ENCODE measurements at regions not wholly inside any gene's neighbourhood (a gene's known extent, or its start where the extent isn't known, plus 50 kb on each side); places are given as distances from the start of the nearest gene placed in this dataset.

DNA sequence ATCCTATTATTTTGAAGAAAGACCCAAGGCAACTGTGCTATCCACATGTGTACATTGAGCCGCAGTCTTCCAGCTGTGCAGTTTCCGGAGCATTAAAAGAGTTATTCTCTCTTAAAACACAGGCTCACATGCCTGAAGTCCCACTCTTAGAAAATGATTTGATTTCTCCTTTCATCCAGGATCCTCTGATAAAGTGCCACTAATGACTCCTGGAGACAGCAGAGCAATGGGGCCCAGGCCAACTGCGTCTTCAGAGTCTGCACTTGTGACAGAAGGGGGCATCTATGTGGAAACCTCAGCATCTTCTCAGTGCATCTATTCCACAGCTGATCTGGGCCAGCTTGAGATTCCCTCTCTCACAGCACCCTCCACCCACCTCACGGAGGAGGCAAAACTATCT, 482.1 kb upstream of the AKR1E2 start:
- no peaks in the 10 kb centered on the region for H3K36me3 Mint-ChIP-seq (ENCODE audit: low read depth, unreplicated experiment)
- FAIRE-seq = no peak
- peak overlapping the region; percentile 72 for H3K9ac ChIP-seq (ENCODE audit: low read length)
- no peaks in the 10 kb centered on the region for H3K79me2 ChIP-seq (ENCODE audit: insufficient read depth, low read length)
- no peaks in the 10 kb centered on the region for H3K9me3 ChIP-seq (ENCODE audit: insufficient read depth, low read depth, low read length)
- H3K4me3 ChIP-seq (ENCODE audit: insufficient read depth, low read depth, low read length) = no peak overlapping the region
- no peaks in the 10 kb centered on the region for H4K20me1 ChIP-seq (ENCODE audit: insufficient read depth, low read length)
- H3K4me3 Mint-ChIP-seq (ENCODE audit: unreplicated experiment) = peak overlapping the region; percentile 15
- H3K9me3 Mint-ChIP-seq (ENCODE audit: unreplicated experiment) = no peaks in the 10 kb centered on the region
- peak; percentile 4 for DNase-seq (ENCODE audit: low read depth)
- H3K4me1 Mint-ChIP-seq (ENCODE audit: low read depth, unreplicated experiment) = peaks cover 30% of the 10 kb centered on the region
- peak overlapping the region; percentile 97 for H3K27ac Mint-ChIP-seq (ENCODE audit: unreplicated experiment)
- TF ChIP-seq, protein P1, sequence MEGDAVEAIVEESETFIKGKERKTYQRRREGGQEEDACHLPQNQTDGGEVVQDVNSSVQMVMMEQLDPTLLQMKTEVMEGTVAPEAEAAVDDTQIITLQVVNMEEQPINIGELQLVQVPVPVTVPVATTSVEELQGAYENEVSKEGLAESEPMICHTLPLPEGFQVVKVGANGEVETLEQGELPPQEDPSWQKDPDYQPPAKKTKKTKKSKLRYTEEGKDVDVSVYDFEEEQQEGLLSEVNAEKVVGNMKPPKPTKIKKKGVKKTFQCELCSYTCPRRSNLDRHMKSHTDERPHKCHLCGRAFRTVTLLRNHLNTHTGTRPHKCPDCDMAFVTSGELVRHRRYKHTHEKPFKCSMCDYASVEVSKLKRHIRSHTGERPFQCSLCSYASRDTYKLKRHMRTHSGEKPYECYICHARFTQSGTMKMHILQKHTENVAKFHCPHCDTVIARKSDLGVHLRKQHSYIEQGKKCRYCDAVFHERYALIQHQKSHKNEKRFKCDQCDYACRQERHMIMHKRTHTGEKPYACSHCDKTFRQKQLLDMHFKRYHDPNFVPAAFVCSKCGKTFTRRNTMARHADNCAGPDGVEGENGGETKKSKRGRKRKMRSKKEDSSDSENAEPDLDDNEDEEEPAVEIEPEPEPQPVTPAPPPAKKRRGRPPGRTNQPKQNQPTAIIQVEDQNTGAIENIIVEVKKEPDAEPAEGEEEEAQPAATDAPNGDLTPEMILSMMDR (IDR thresholded peaks at IDR 0.05; ENCODE audit: insufficient read depth, low read depth, low read length) = no peak
- TF ChIP-seq EZH2 (IDR thresholded peaks at IDR 0.05; ENCODE audit: insufficient read depth, low read length) = no peak
- peaks cover 15% of the 10 kb centered on the region for H3K4me1 ChIP-seq (ENCODE audit: insufficient read depth, low read length)
- H3K27me3 ChIP-seq (ENCODE audit: insufficient read depth, low read length) = no peaks in the 10 kb centered on the region
- peak overlapping the region; percentile 19 for H2AFZ ChIP-seq (ENCODE audit: low read depth, low read length)
- H3K36me3 ChIP-seq (ENCODE audit: insufficient read depth, low read length) = no peaks in the 10 kb centered on the region
- H3K4me2 ChIP-seq (ENCODE audit: low read length) = peak overlapping the region; percentile 62
- no peaks in the 10 kb centered on the region for H3K27me3 Mint-ChIP-seq (ENCODE audit: low read depth, unreplicated experiment)
- H3K27ac ChIP-seq (ENCODE audit: low read depth, low read length) = peak overlapping the region; percentile 84

DNA sequence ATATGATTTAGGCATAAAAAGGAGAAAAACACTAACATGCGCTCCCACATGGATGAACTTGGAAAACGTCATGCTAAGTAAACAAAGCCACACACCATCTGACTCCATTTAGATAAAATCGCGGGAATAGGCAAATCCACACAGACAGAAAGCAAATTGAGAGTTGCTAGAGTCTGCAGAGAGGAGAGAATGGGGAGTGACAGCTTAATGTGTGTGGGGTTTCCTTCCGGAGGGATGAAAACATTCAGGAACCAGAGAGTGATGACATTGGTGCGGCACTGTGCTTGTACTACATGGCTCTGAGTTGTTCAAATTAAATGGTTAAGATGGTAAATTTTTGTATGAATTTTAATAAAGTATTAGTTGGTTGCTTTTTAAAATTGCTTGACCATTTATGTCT, 482.9 kb upstream of the AKR1E2 start:
- DNase-seq (ENCODE audit: low read depth) = no peak
- Histone ChIP-seq H3K36me3 (ENCODE audit: insufficient read depth, low read length) (no peaks in the 10 kb centered on the region), H3K27me3 (ENCODE audit: insufficient read depth, low read length) (no peaks in the 10 kb centered on the region), H3K4me2 (ENCODE audit: low read length) (no peak overlapping the region), H3K9ac (ENCODE audit: low read length) (no peak overlapping the region), H3K4me1 (ENCODE audit: insufficient read depth, low read length) (peaks cover 15% of the 10 kb centered on the region), H4K20me1 (ENCODE audit: insufficient read depth, low read length) (no peaks in the 10 kb centered on the region), H3K9me3 (ENCODE audit: insufficient read depth, low read depth, low read length) (no peaks in the 10 kb centered on the region), H2AFZ (ENCODE audit: low read depth, low read length) (no peak overlapping the region), H3K4me3 (ENCODE audit: insufficient read depth, low read depth, low read length) (no peak overlapping the region), H3K27ac (ENCODE audit: low read depth, low read length) (no peak overlapping the region), H3K79me2 (ENCODE audit: insufficient read depth, low read length) (no peaks in the 10 kb centered on the region)
- H3K4me3 Mint-ChIP-seq (ENCODE audit: unreplicated experiment) = no peak overlapping the region
- H3K27me3 Mint-ChIP-seq (ENCODE audit: low read depth, unreplicated experiment) = no peaks in the 10 kb centered on the region
- H3K36me3 Mint-ChIP-seq (ENCODE audit: low read depth, unreplicated experiment) = no peaks in the 10 kb centered on the region
- no peak for FAIRE-seq
- peak overlapping the region; percentile 34 for H3K27ac Mint-ChIP-seq (ENCODE audit: unreplicated experiment)
- H3K9me3 Mint-ChIP-seq (ENCODE audit: unreplicated experiment) = no peaks in the 10 kb centered on the region
- H3K4me1 Mint-ChIP-seq (ENCODE audit: low read depth, unreplicated experiment) = peaks cover 30% of the 10 kb centered on the region
- TF ChIP-seq, protein P1 (IDR thresholded peaks at IDR 0.05; ENCODE audit: insufficient read depth, low read depth, low read length) = no peak

DNA sequence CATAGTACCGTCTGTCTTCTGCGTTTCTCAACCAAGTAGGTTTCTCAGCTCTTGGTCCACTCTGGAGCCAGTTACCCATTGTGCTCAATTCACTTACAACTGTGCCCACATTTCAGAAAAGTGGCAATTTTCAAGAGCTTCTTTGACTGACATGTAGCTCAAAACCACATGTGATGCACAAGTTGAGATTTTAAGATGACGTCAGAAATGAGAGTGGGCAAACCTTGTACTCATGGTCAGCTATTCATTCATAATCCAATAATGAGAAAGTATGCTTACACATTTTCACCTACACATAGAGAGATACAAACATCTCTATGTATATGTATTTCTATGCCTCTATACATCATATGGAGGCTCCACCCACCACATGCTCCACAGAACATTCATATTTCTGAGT, 487.2 kb upstream of the AKR1E2 start:
- FAIRE-seq = no peak
- peaks cover 8% of the 10 kb centered on the region for H3K4me1 Mint-ChIP-seq (ENCODE audit: low read depth, unreplicated experiment)

More for the DNA sequence above, 487.2 kb upstream of the AKR1E2 start:
- Histone ChIP-seq H3K79me2 (ENCODE audit: insufficient read depth, low read length) (no peaks in the 10 kb centered on the region), H3K4me2 (ENCODE audit: low read length) (no peak overlapping the region), H4K20me1 (ENCODE audit: insufficient read depth, low read length) (no peaks in the 10 kb centered on the region), H3K9ac (ENCODE audit: low read length) (no peak overlapping the region), H3K4me1 (ENCODE audit: insufficient read depth, low read length) (peaks cover 1% of the 10 kb centered on the region), H2AFZ (ENCODE audit: low read depth, low read length) (no peak overlapping the region), H3K36me3 (ENCODE audit: insufficient read depth, low read length) (no peaks in the 10 kb centered on the region), H3K9me3 (ENCODE audit: insufficient read depth, low read depth, low read length) (no peaks in the 10 kb centered on the region), H3K27ac (ENCODE audit: low read depth, low read length) (no peak overlapping the region), H3K4me3 (ENCODE audit: insufficient read depth, low read depth, low read length) (no peak overlapping the region), H3K27me3 (ENCODE audit: insufficient read depth, low read length) (no peaks in the 10 kb centered on the region)
- H3K27me3 Mint-ChIP-seq (ENCODE audit: low read depth, unreplicated experiment) = no peaks in the 10 kb centered on the region
- no peak for DNase-seq (ENCODE audit: low read depth)
- TF ChIP-seq EZH2 (IDR thresholded peaks at IDR 0.05; ENCODE audit: insufficient read depth, low read length) = no peak
- TF ChIP-seq, protein P1 (IDR thresholded peaks at IDR 0.05; ENCODE audit: insufficient read depth, low read depth, low read length) = no peak
- no peak overlapping the region for H3K4me3 Mint-ChIP-seq (ENCODE audit: unreplicated experiment)
- no peaks in the 10 kb centered on the region for H3K36me3 Mint-ChIP-seq (ENCODE audit: low read depth, unreplicated experiment)
- no peaks in the 10 kb centered on the region for H3K9me3 Mint-ChIP-seq (ENCODE audit: unreplicated experiment)
- no peak overlapping the region for H3K27ac Mint-ChIP-seq (ENCODE audit: unreplicated experiment)
